ENCODE measurements at regions not wholly inside any gene's neighbourhood (a gene's known extent, or its start where the extent isn't known, plus 50 kb on each side); places are given as distances from the start of the nearest gene placed in this dataset.

GRCh38 chr9:75448281-75448680 is 360.0 kb downstream of the OSTF1 start:
- Histone ChIP-seq H3K9ac (ENCODE audit: low read length) (no peak overlapping the region), H2AFZ (ENCODE audit: insufficient read depth, low read depth, low read length, poor library complexity, severe bottlenecking) (no peak overlapping the region), H4K20me1 (ENCODE audit: control insufficient read depth, insufficient read depth, low read length, poor library complexity, severe bottlenecking) (no peaks in the 10 kb centered on the region), H3K4me1 (ENCODE audit: control insufficient read depth in 2 of 2, insufficient read depth in 2 of 2, low read length in 2 of 2) (no peaks in the 10 kb centered on the region), H3K36me3 (replicated peaks in 1 of 2; ENCODE audit: control extremely low read depth in 1 of 2, control insufficient read depth in 1 of 2, extremely low read depth in 1 of 2, insufficient read depth in 2 of 2, low read length in 1 of 2) (no peaks in the 10 kb centered on the region), H3K27ac (ENCODE audit: low read length in 2 of 2) (no peak overlapping the region), H3K27me3 (replicated peaks in 1 of 4; ENCODE audit: control extremely low read depth in 1 of 4, control insufficient read depth in 3 of 4, insufficient read depth in 4 of 4, low read length in 3 of 4) (no peaks in the 10 kb centered on the region), H3K79me2 (ENCODE audit: control insufficient read depth, insufficient read depth, low read length) (no peaks in the 10 kb centered on the region), H3K9me3 (ENCODE audit: control extremely low read depth in 1 of 3, control insufficient read depth in 2 of 3, insufficient read depth in 1 of 3, low read length in 2 of 3) (peaks cover 0 to 4% (median 0%) of the 10 kb centered on the region in 3 donors), H3K4me3 (ENCODE audit: control extremely low read depth in 1 of 5, extremely low read depth in 1 of 5, insufficient read depth in 1 of 5, low read depth in 2 of 5, low read length in 4 of 5) (no peak overlapping the region), H3K4me2 (replicated peaks; ENCODE audit: low read depth, low read length, poor library complexity, severe bottlenecking) (no peak overlapping the region)
- ChIA-PET POLR2A (no interaction called here), CTCF (no interaction called here)
- no peaks in the 10 kb centered on the region for H3K9me3 Mint-ChIP-seq (ENCODE audit: insufficient read depth)
- 100% methylated on average over 2 of the region's 2 CpGs for WGBS (ENCODE audit: insufficient coverage)
- no peak overlapping the region for H3K4me3 Mint-ChIP-seq
- ATAC-seq (ENCODE audit: low read depth) (no peak), DNase-seq (no peak)
- no peaks in the 10 kb centered on the region for H3K27me3 Mint-ChIP-seq
- TF ChIP-seq CTCF (IDR thresholded peaks at IDR 0.05): no peak
- TF ChIP-seq EZH2 (IDR thresholded peaks at IDR 0.05; ENCODE audit: borderline replicate concordance, insufficient read depth, low read depth, low read length, poor library complexity, severe bottlenecking): no peak
- H3K27ac Mint-ChIP-seq: no peak overlapping the region
- intact Hi-C loops (cut with micrococcal nuclease): no loop called here
- no peaks in the 10 kb centered on the region for H3K4me1 Mint-ChIP-seq

GRCh38 chr9:75448955-75449354 is 360.6 kb downstream of the OSTF1 start:
- H3K27ac Mint-ChIP-seq: no peak overlapping the region
- no peak overlapping the region for H3K27ac ChIP-seq (ENCODE audit: low read length in 2 of 2)
- no peak for ATAC-seq (ENCODE audit: low read depth)

More at GRCh38 chr9:75448955-75449354, 360.6 kb downstream of the OSTF1 start:
- Histone ChIP-seq H3K27me3 (replicated peaks in 1 of 4; ENCODE audit: control extremely low read depth in 1 of 4, control insufficient read depth in 3 of 4, insufficient read depth in 4 of 4, low read length in 3 of 4) (no peaks in the 10 kb centered on the region), H3K36me3 (replicated peaks in 1 of 2; ENCODE audit: control extremely low read depth in 1 of 2, control insufficient read depth in 1 of 2, extremely low read depth in 1 of 2, insufficient read depth in 2 of 2, low read length in 1 of 2) (no peaks in the 10 kb centered on the region), H3K9ac (ENCODE audit: low read length) (no peak overlapping the region), H4K20me1 (ENCODE audit: control insufficient read depth, insufficient read depth, low read length, poor library complexity, severe bottlenecking) (no peaks in the 10 kb centered on the region), H3K4me1 (ENCODE audit: control insufficient read depth in 2 of 2, insufficient read depth in 2 of 2, low read length in 2 of 2) (no peaks in the 10 kb centered on the region), H3K4me2 (replicated peaks; ENCODE audit: low read depth, low read length, poor library complexity, severe bottlenecking) (no peak overlapping the region), H3K9me3 (ENCODE audit: control extremely low read depth in 1 of 3, control insufficient read depth in 2 of 3, insufficient read depth in 1 of 3, low read length in 2 of 3) (no peaks in the 10 kb centered on the region), H3K4me3 (ENCODE audit: control extremely low read depth in 1 of 5, extremely low read depth in 1 of 5, insufficient read depth in 1 of 5, low read depth in 2 of 5, low read length in 4 of 5) (no peak overlapping the region), H2AFZ (ENCODE audit: insufficient read depth, low read depth, low read length, poor library complexity, severe bottlenecking) (no peak overlapping the region), H3K79me2 (ENCODE audit: control insufficient read depth, insufficient read depth, low read length) (no peaks in the 10 kb centered on the region)
- H3K9me3 Mint-ChIP-seq (ENCODE audit: insufficient read depth): no peaks in the 10 kb centered on the region
- ChIA-PET POLR2A (no interaction called here), CTCF (no interaction called here)
- intact Hi-C loops (cut with micrococcal nuclease): no loop called here
- no peak overlapping the region for H3K4me3 Mint-ChIP-seq
- TF ChIP-seq EZH2 (IDR thresholded peaks at IDR 0.05; ENCODE audit: borderline replicate concordance, insufficient read depth, low read depth, low read length, poor library complexity, severe bottlenecking) (no peak), CTCF (IDR thresholded peaks at IDR 0.05) (no peak)
- WGBS (ENCODE audit: insufficient coverage): 100% methylated on average over 1 of the region's 2 CpGs
- H3K4me1 Mint-ChIP-seq: no peaks in the 10 kb centered on the region
- DNase-seq: no peak
- no peaks in the 10 kb centered on the region for H3K27me3 Mint-ChIP-seq

Data from B cell (primary cell).